Liver (tissue), 8 donors: ENCODE measurements at regions not wholly inside any gene's neighbourhood (a gene's known extent, or its start where the extent isn't known, plus 50 kb on each side); places are given as distances from the start of the nearest gene placed in this dataset.

Experiments
- DNase-seq: peaks from one replicate; pipeline ENCODE4 v3.0.0-alpha.2; 2017; ENCODE audit warnings: low spot score
- H3K27ac ChIP-seq, 2 donors: one replicate each; pipeline ENCODE4 v1.7.0; 2013; ENCODE audit warnings: inconsistent platforms in 2 of 2, low read length in 2 of 2, control low read depth in 1 of 2, low read depth in 1 of 2, mild to moderate bottlenecking in 1 of 2
- H3K27me3 ChIP-seq, 4 donors: one replicate each; pipeline versions ENCODE4 v1.6.1 to v1.7.0; 2013; ENCODE audit warnings: low read length in 3 of 4, inconsistent platforms in 1 of 4, mild to moderate bottlenecking in 1 of 4, moderate library complexity in 1 of 4; ENCODE audit not compliant: control insufficient read depth in 4 of 4, insufficient read depth in 4 of 4
- H3K36me3 ChIP-seq, 4 donors: one replicate each; pipeline versions ENCODE4 v1.6.1 to v1.7.0; 2013; ENCODE audit warnings: low read length in 3 of 4, mild to moderate bottlenecking in 3 of 4, low read depth in 1 of 4, moderate library complexity in 1 of 4; ENCODE audit not compliant: control insufficient read depth in 4 of 4, insufficient read depth in 3 of 4
- H3K4me1 ChIP-seq, 4 donors: one replicate each; pipeline versions ENCODE4 v1.6.1 to v1.7.0; 2013; ENCODE audit warnings: low read length in 3 of 4, mild to moderate bottlenecking in 3 of 4, moderate library complexity in 1 of 4; ENCODE audit not compliant: control insufficient read depth in 4 of 4, insufficient read depth in 4 of 4
- H3K4me3 ChIP-seq, 3 donors: one replicate each; pipeline versions ENCODE4 v1.6.1 to v1.7.0; 2013; ENCODE audit warnings: low read length in 3 of 3, control low read depth in 1 of 3, low read depth in 1 of 3, mild to moderate bottlenecking in 1 of 3
- H3K9ac ChIP-seq, 2 donors: one replicate each; pipeline ENCODE4 v1.7.0; 2013; ENCODE audit warnings: low read length in 2 of 2, mild to moderate bottlenecking in 2 of 2, moderate library complexity in 2 of 2, control low read depth in 1 of 2, low read depth in 1 of 2
- H3K9me3 ChIP-seq, 4 donors: one replicate each; pipeline versions ENCODE4 v1.6.1 to v1.7.0; 2013; ENCODE audit warnings: low read length in 3 of 4; ENCODE audit not compliant: control insufficient read depth in 4 of 4
- CTCF ChIP-seq: fragments of 150-350 bp; IDR thresholded peaks from 2 replicates; pipeline ENCODE4 v1.5.1; 2017; ENCODE audit warnings: improper control_type of control experiment, low read depth, low read length; ENCODE audit not compliant: missing input control
- EGR1 ChIP-seq, 2 donors: IDR thresholded peaks; 2 replicates each; pipeline ENCODE4 v1.6.1; 2016 to 2018; ENCODE audit warnings: antibody characterized with exemption in 2 of 2, low read depth in 2 of 2
- FOXA1 ChIP-seq: IDR thresholded peaks from 2 replicates; pipeline ENCODE4 v1.6.1; 2016; ENCODE audit warnings: antibody characterized with exemption
- FOXA2 ChIP-seq: IDR thresholded peaks from 2 replicates; pipeline ENCODE4 v1.6.1; 2016; ENCODE audit warnings: antibody characterized with exemption
- GABPA ChIP-seq, 2 donors: IDR thresholded peaks in 1 of 2; conservative IDR thresholded peaks in 1 of 2; 2 replicates each; pipeline ENCODE4 v1.6.1; 2016; ENCODE audit warnings: antibody characterized with exemption in 2 of 2, mild to moderate bottlenecking in 1 of 2, moderate library complexity in 1 of 2
- HNF4A ChIP-seq, 2 donors: conservative IDR thresholded peaks; 2 replicates each; pipeline ENCODE4 v1.6.1; 2016; ENCODE audit warnings: antibody characterized with exemption in 2 of 2, mild to moderate bottlenecking in 2 of 2
- HNF4G ChIP-seq: IDR thresholded peaks from 2 replicates; pipeline ENCODE4 v1.6.1; 2016; ENCODE audit warnings: antibody characterized with exemption
- JUND ChIP-seq, 2 donors: IDR thresholded peaks; 2 replicates each; pipeline ENCODE4 v1.6.1; 2016; ENCODE audit warnings: antibody characterized with exemption in 2 of 2
- NR2F2 ChIP-seq: IDR thresholded peaks from 2 replicates; pipeline ENCODE4 v1.6.1; 2016; ENCODE audit warnings: antibody characterized with exemption
- RAD21 ChIP-seq, 2 donors: IDR thresholded peaks; 2 replicates each; pipeline ENCODE4 v1.6.1; 2016; ENCODE audit warnings: antibody characterized with exemption in 2 of 2, mild to moderate bottlenecking in 2 of 2
- RXRA ChIP-seq, 2 donors: IDR thresholded peaks; 2 replicates each; pipeline ENCODE4 v1.6.1; 2017 to 2018; ENCODE audit warnings: antibody characterized with exemption in 2 of 2, mild to moderate bottlenecking in 1 of 2
- SP1 ChIP-seq: IDR thresholded peaks from 2 replicates; pipeline ENCODE4 v1.6.1; 2018; ENCODE audit warnings: antibody characterized with exemption, mild to moderate bottlenecking
- TAF1 ChIP-seq: conservative IDR thresholded peaks from 2 replicates; pipeline ENCODE4 v1.6.1; 2016; ENCODE audit warnings: antibody characterized with exemption, mild to moderate bottlenecking
- YY1 ChIP-seq: IDR thresholded peaks from 2 replicates; pipeline ENCODE4 v1.6.1; 2016; ENCODE audit warnings: antibody characterized with exemption, mild to moderate bottlenecking
- WGBS: extraction: QIAGEN DNeasy Blood & Tissue Kit; methylation state at CpG from one replicate; pipeline ENCODE4 v1.1.7; 2013; 5-methylcytosine and 5-hydroxymethylcytosine counted together
- TF ChIP-seq, protein P1 (sequence below): IDR thresholded peaks from 2 replicates; pipeline ENCODE4 v1.6.1; 2016; ENCODE audit warnings: antibody characterized with exemption
- TF ChIP-seq, protein P2 (sequence below): IDR thresholded peaks from 2 replicates; pipeline ENCODE4 v1.6.1; 2016; ENCODE audit warnings: antibody characterized with exemption, mild to moderate bottlenecking
- TF ChIP-seq, protein P3 (sequence below): IDR thresholded peaks from 2 replicates; pipeline ENCODE4 v1.6.1; 2016; ENCODE audit warnings: antibody characterized with exemption
- TF ChIP-seq, protein P4 (sequence below): IDR thresholded peaks from 2 replicates; pipeline ENCODE4 v1.6.1; 2016; ENCODE audit warnings: antibody characterized with exemption
- donor health status: healthy.
- donor health status: healthy.
- donor health status: healthy.
- donor health status: healthy.
- donor health status: healthy.

DNA sequence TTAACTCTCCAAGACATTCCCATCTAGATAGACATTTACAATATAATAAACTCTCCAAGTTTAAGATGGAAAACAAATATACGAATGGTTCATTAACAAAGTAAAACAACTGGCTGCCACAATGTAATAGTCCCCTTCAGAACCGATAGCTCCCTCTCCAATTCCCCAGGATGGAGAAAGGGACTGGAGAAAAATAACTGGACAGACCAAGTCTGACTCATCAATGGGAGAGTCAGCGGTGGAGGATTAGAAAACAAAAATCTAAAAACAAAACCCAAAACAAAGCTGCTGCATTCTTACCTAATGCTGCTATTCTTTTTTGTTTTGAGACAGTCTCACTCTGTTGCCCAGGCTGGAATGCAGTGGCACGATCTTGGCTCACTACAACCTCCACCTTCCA is 468.1 kb downstream of the SHQ1 start:
- Histone ChIP-seq H3K9me3 (no peaks in the 10 kb centered on the region), H3K36me3 (peaks cover 0 to 7% (median 2%) of the 10 kb centered on the region in 4 donors), H3K27me3 (no peaks in the 10 kb centered on the region), H3K4me3 (no peak overlapping the region), H3K27ac (no peak overlapping the region), H3K9ac (no peak overlapping the region), H3K4me1 (peaks cover 4 to 20% (median 8%) of the 10 kb centered on the region in 4 donors)
- TF ChIP-seq FOXA2 (no peak), RAD21 (IDR thresholded peaks at IDR 0.05) (no peak), FOXA1 (no peak), SP1 (no peak)
- TF ChIP-seq, protein P1, sequence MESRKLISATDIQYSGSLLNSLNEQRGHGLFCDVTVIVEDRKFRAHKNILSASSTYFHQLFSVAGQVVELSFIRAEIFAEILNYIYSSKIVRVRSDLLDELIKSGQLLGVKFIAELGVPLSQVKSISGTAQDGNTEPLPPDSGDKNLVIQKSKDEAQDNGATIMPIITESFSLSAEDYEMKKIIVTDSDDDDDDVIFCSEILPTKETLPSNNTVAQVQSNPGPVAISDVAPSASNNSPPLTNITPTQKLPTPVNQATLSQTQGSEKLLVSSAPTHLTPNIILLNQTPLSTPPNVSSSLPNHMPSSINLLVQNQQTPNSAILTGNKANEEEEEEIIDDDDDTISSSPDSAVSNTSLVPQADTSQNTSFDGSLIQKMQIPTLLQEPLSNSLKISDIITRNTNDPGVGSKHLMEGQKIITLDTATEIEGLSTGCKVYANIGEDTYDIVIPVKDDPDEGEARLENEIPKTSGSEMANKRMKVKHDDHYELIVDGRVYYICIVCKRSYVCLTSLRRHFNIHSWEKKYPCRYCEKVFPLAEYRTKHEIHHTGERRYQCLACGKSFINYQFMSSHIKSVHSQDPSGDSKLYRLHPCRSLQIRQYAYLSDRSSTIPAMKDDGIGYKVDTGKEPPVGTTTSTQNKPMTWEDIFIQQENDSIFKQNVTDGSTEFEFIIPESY, result no peak
- TF ChIP-seq, protein P2, sequence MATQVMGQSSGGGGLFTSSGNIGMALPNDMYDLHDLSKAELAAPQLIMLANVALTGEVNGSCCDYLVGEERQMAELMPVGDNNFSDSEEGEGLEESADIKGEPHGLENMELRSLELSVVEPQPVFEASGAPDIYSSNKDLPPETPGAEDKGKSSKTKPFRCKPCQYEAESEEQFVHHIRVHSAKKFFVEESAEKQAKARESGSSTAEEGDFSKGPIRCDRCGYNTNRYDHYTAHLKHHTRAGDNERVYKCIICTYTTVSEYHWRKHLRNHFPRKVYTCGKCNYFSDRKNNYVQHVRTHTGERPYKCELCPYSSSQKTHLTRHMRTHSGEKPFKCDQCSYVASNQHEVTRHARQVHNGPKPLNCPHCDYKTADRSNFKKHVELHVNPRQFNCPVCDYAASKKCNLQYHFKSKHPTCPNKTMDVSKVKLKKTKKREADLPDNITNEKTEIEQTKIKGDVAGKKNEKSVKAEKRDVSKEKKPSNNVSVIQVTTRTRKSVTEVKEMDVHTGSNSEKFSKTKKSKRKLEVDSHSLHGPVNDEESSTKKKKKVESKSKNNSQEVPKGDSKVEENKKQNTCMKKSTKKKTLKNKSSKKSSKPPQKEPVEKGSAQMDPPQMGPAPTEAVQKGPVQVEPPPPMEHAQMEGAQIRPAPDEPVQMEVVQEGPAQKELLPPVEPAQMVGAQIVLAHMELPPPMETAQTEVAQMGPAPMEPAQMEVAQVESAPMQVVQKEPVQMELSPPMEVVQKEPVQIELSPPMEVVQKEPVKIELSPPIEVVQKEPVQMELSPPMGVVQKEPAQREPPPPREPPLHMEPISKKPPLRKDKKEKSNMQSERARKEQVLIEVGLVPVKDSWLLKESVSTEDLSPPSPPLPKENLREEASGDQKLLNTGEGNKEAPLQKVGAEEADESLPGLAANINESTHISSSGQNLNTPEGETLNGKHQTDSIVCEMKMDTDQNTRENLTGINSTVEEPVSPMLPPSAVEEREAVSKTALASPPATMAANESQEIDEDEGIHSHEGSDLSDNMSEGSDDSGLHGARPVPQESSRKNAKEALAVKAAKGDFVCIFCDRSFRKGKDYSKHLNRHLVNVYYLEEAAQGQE, result no peak
- no peak for DNase-seq
- 84% methylated on average over 4 of the region's 4 CpGs for WGBS

DNA sequence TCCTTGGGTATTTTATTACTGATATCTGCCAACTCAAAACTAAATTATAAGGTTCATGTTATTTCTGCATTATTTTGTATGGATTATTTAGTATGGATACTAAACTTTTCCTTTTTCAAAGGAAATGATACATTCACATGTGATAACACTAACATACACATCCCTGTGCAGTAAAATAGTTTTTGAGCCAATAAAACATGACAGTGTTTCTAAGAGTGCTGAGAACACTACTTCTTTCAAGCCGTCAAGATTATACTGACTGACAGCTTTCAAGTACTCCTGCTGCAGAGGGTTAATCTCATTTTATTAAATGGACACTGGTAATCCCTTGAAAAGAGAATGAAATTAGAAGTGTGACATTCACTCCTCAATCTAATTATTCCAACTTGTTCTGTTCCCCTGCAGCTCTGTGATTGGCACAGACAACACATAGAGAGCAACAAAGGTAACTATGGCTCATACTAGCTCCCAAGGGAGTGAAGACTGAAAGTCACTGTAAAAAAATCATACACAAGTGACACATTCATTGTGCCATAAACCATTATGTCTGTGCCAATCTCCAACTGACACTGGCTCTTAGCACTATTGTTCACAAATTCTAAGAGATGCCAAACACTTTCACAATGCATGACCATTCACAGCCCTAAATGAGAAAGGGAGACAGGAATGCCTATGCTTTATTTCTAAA is 468.6 kb downstream of the SHQ1 start:
- H3K27me3 ChIP-seq, result no peaks in the 10 kb centered on the region
- DNase-seq, result no peak
- no peak for TF ChIP-seq JUND (IDR thresholded peaks at IDR 0.05)
- no peak for TF ChIP-seq HNF4A (conservative IDR thresholded peaks at IDR 0.05)
- TF ChIP-seq, protein P3, sequence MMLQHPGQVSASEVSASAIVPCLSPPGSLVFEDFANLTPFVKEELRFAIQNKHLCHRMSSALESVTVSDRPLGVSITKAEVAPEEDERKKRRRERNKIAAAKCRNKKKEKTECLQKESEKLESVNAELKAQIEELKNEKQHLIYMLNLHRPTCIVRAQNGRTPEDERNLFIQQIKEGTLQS, result no peak
- TF ChIP-seq RXRA (IDR thresholded peaks at IDR 0.05), result no peak
- TF ChIP-seq SP1, result no peak
- TF ChIP-seq, protein P1, result no peak
- TF ChIP-seq CTCF, result no peak
- no peak for TF ChIP-seq TAF1
- TF ChIP-seq EGR1 (IDR thresholded peaks at IDR 0.05; ENCODE audit: low read depth in 2 of 2), result no peak
- no peak for TF ChIP-seq NR2F2
- no peak for TF ChIP-seq RAD21 (IDR thresholded peaks at IDR 0.05)
- no peak for TF ChIP-seq FOXA2
- TF ChIP-seq YY1, result no peak
- TF ChIP-seq, protein P2, result no peak
- no peak for TF ChIP-seq FOXA1
- TF ChIP-seq, protein P4, sequence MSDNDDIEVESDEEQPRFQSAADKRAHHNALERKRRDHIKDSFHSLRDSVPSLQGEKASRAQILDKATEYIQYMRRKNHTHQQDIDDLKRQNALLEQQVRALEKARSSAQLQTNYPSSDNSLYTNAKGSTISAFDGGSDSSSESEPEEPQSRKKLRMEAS, result no peak
- no peak for TF ChIP-seq HNF4G
- TF ChIP-seq GABPA (IDR thresholded peaks at IDR 0.05 in 1 of 2, conservative IDR thresholded peaks at IDR 0.05 in 1 of 2), result no peak
- H3K4me1 ChIP-seq, result peaks cover 4 to 20% (median 6%) of the 10 kb centered on the region in 4 donors
- H3K27ac ChIP-seq, result no peak overlapping the region
- 83% methylated on average over 1 of the region's 1 CpG for WGBS
- H3K4me3 ChIP-seq, result no peak overlapping the region
- no peak overlapping the region for H3K9ac ChIP-seq
- no peaks in the 10 kb centered on the region for H3K9me3 ChIP-seq
- H3K36me3 ChIP-seq, result peaks cover 0 to 7% (median 2%) of the 10 kb centered on the region in 4 donors
